ENCODE measurements at regions not wholly inside any gene's neighbourhood (a gene's known extent, or its start where the extent isn't known, plus 50 kb on each side); places are given as distances from the start of the nearest gene placed in this dataset.

GRCh38 chr2:157971702-157972101 is 95.6 kb upstream of the ACVR1 start:
- no peak for TF ChIP-seq ZNF70 (CRISPR knock-in tag; IDR thresholded peaks at IDR 0.05)
- no peak for TF ChIP-seq POU6F1 (CRISPR knock-in tag; IDR thresholded peaks at IDR 0.05; ENCODE audit: borderline replicate concordance, low read depth)
- no peak for TF ChIP-seq ARNTL (CRISPR knock-in tag; IDR thresholded peaks at IDR 0.05; ENCODE audit: borderline replicate concordance, low read depth)
